CD4-positive, alpha-beta T cell treated with Interleukin-1 beta for 1 hour (primary cell): ENCODE measurements at regions not wholly inside any gene's neighbourhood (a gene's known extent, or its start where the extent isn't known, plus 50 kb on each side); places are given as distances from the start of the nearest gene placed in this dataset.

ENCODE experiments used
- DNase-seq, 2 donors: peaks; one replicate each; pipeline ENCODE4 v3.0.0-alpha.2; 2020 to 2022

GRCh38 chr12:39124768-39125167 lies 219.4 kb upstream of the CPNE8 start:
- no peak for DNase-seq

GRCh38 chr12:39123580-39124253 lies 218.3 kb upstream of the CPNE8 start:
- no peak for DNase-seq

DNA sequence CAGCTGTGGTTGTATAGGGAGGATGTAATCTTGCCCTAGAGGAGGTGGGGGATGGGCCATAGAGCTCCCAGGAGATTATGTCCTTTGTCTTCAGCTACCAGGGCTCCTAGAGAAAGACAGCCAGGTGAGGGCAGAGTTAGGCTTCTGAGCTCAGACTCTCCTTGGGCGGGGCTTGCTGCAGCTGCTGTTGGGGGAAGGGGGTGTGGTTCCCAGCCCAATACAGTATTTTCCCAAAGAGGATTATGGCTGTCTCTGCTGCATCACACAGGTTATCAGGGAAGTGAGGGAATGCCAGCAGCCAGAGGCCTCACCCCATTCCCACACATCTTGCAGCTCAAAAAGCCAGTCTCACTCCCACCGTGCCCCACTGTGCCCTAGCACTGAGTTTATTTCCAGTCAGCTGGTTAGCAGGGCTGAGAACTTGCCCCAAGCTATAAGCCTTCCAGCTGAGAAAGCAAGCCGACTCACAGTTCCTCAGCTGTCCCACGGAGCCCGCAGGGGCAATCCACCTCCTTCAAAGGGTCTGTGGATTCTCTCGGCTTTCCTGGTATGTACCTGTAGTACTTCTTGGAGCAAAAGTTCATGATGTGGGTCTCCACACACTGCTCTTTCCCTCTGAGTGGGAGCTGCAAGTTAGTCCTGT lies 217.3 kb upstream of the CPNE8 start:
- no peak for DNase-seq

DNA sequence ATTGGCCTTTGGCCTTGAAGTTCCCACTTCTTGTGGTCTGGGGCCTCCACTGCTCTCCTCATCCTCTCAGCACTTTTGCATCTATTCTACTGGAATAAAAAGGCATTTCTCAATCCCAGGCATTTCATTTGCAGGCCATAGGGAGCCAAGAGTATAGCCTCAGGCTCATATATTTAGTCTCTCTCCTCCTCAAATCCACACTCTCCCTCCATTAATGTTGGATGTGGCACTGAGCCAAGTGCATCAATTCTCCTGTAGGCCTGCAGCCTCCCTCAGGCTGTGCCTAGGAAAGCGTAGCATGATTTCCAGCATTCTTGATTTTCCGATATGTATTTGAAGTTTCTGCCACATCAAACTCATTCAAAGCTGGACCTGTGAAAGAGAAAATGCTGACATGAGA lies 211.5 kb upstream of the CPNE8 start:
- DNase-seq: no peak

DNA sequence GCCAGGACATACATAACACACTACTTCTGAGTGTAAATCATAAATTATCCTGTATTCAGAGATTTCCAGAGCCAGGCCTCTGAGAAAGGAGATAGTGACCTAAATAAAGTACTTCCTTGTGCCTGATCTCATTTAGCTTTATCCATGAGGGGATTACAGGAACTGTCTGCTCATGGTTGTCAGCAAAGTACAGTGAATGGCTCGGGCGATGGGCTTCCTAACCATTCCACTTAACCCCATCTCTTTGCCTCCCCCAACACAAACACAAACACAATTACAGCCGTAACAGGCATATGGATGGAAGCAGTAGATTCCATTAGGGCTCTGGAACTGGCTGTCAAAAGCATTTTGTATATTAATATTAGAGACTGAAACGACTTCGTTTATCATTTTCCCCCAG lies 206.7 kb upstream of the CPNE8 start:
- no peak for DNase-seq

DNA sequence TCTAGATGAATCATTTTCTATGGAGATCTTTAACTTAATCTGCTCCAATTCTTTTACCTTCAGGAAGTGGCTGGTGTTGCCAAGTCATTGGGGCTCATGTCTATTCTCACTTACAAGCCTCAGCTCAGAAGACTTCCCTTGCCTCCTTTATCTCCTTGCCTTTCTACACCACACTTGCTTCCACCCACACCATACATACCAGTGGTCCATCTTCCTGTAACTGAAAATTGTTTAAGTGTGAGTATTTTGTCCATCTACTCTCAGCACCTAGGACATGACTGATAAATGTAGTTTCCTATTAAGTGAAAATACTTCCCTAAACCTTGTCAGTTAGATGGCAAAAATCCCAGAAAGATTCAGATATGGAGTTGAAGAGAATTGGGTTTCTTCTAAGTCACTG lies 199.7 kb upstream of the CPNE8 start:
- no peak for DNase-seq

GRCh38 chr12:39103552-39104165 lies 198.3 kb upstream of the CPNE8 start:
- DNase-seq: peak in 1 of 2 donors; percentile 53

GRCh38 chr12:39102474-39103209 lies 197.3 kb upstream of the CPNE8 start:
- no peak for DNase-seq

- DNase-seq: no peak
Measured at GRCh38 chr12:39095636-39096330, 190.4 kb upstream of the CPNE8 start.

GRCh38 chr12:39081910-39082309 lies 176.5 kb upstream of the CPNE8 start:
- DNase-seq: no peak

DNA sequence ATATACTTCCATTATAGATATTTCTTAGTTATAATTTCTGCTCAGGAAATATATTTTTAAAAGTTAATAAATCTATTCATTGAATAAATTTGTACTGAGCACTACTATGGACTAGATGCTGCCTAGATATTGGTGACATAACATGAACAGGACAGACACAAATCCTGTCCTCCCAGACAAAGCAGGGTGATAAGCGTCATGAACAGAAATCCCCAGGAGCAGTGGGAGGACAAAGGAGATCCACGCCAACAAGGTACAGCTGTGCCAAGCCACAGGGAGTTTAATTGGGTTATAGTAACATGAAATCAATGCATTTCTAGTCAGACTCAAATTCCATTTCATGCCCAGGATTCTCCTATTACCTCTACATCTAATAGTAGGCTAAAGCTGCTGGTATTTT lies 171.8 kb upstream of the CPNE8 start:
- no peak for DNase-seq

DNA sequence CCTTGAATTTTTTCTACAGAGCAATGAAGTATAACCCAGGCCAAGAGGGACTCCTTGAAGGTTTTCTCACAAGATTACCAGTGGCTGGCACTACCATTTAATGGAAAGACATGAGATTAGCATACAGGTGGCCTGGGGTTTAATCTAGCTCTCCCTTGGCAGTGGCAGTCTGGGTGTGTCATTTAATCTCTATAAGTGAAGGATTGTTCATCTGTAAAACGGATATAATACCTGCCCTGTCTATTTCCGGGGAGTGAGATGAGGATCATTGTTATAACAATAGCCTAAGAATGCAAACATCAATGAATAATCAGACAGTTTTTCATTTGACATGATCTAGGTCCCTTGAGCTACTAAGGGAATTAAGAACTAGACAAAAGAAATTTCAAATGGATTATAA lies 168.7 kb upstream of the CPNE8 start:
- no peak for DNase-seq

- no peak for DNase-seq
Measured at GRCh38 chr12:39072658-39073057, 167.3 kb upstream of the CPNE8 start.

DNA sequence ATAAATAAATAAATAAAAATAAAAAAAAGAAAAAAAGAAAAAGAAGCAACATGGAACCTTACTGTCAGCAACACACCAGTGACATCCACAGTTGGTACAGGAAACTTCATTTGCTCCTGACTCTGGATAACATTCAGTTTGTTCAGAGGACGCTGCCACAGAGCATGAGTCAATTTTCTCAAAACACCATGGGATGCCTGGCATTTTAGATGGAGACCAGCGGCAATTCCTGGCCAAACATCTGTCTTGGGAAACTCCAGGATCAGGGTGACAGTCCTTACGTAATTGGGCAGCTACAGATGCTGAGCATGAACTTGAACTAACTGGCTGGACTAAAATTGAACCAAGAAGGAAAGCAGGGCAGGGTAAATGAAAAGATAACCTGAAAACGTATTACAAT lies 166.2 kb upstream of the CPNE8 start:
- no peak for DNase-seq

DNA sequence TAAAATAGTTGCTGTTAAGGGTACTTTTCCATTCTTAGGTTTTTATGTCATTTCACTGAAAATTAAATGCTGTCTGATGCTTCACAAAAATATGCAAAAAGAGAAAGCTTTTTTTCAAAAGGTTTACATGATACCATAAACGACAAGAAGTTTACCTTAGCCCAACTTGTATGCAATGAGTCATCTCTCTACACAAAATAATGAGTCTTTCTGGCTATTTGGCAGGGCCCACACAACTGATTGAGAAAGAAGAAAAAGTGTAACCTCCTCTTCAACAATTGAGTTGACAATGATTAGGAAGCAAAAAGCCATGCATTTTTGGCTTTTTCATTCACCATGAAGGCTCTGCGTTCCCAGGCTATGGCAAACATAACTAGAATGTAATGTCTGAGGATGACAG lies 165.4 kb upstream of the CPNE8 start:
- no peak for DNase-seq

- DNase-seq: no peak
Measured at GRCh38 chr12:39065455-39065854, 160.1 kb upstream of the CPNE8 start.

DNA sequence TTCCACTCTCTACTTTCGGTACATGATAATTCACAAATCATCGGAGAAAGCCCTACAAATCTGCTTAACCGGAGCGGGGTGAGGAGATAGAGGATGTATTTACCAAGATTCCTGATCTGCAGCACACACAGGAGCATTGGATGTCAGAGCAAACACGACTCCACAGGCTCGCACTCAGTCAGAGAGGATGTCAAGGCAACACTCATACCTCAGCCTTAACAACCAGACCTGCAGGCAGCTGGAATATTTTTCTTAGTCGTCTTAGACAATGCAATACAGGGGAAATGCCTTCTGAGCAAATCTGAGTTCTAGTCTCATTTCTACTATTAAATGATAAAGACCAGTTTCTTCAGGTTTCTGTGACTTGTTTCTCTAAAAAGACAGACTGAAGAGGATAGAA lies 159.3 kb upstream of the CPNE8 start:
- DNase-seq: no peak

- no peak for DNase-seq
Measured at GRCh38 chr12:39062266-39062996, 157.0 kb upstream of the CPNE8 start.

DNA sequence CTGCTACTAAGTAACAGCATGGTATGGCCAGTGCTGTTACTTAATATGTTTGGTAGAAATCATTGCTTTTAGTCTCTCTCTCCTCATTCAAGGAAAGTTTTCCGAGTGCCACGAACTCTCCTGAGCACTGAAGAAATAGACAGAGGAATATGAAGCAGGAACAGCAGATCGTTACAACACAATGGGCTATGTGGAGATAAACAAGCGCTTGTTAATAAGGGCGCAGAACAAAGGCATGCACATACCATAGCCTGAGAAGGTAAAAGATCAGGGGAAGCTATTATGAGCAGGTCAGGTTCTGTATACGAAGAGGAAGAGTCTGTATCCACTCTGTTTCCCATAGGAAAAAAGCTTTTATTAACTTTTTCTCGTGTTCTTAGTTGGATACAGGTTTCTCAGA lies 156.2 kb upstream of the CPNE8 start:
- no peak for DNase-seq

GRCh38 chr12:39048395-39048794 lies 143.0 kb upstream of the CPNE8 start:
- no peak for DNase-seq

DNA sequence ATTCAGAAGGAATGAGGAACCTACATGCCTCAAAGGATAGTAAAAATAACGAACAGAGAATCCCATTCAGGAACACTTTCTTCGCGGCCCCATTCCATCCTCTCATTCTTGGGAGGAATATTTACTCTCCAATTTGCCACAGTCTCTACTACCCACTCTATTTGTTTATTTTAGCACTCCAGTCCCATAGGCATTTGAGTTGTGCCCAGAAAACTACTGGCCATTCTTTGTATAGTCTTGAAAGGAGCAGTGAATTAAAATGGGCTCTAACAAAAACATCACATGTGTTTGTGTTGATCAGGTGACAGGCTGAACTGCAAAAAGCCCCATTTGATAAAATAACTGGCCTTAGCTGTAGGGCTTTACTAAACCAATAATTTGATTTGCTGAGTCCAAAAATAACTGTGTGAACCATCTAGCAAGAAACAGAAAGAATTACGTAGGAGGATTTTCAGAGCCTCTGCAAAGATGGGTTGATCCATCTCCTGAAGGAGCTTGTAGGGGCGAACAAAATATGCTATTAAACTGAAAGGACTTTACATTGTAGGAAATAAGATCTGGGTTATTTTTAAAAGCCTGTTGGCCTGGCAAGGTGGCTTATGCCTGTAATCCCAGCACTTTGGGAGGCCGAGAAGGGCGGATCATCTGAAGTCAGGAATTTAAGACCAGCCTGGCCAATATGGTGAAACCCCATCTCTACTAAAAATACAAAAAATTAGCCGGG lies 142.3 kb upstream of the CPNE8 start:
- no peak for DNase-seq

DNA sequence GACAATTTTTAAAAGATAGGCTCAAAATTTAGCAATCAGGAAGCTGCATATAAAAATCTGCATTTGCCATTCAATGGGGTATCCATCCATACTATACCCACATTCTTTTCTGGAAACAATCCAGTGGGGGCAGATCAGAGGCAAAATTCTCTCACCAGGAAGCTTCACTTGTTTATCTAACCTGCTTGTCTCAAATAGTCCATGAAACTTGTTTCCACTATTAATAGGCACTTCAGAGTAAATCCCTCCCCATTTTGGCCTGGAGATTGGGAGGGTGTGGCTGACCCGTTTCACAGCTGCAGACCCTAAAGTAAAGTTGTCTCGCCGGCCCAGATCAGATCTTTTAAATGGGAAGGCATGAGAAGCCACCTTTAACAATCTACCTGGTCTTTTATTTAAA lies 139.4 kb upstream of the CPNE8 start:
- DNase-seq: no peak
